SK-N-SH (cell line): ENCODE measurements at regions not wholly inside any gene's neighbourhood (a gene's known extent, or its start where the extent isn't known, plus 50 kb on each side); places are given as distances from the start of the nearest gene placed in this dataset.

Experiments
- CTCF ChIP-seq: fragments of 200-600 bp; sonication (generic); IDR thresholded peaks from 2 replicates; pipeline ENCODE4 v1.6.1; 2017; ENCODE audit warnings: antibody characterized with exemption, mild to moderate bottlenecking, moderate library complexity
- EP300 ChIP-seq, 2 experiments: IDR thresholded peaks; 2 replicates each; pipeline versions ENCODE4 v1.4.0 to v1.6.1; 2012; ENCODE audit warnings: borderline replicate concordance in 1 of 2, low read depth in 1 of 2, low read length in 1 of 2
- GATA2 ChIP-seq: sonication (generic); formaldehyde crosslinking; IDR thresholded peaks from 2 replicates; pipeline ENCODE4 v1.5.0; 2020; ENCODE audit warnings: mild to moderate bottlenecking, missing genetic modification reagents
- TEAD4 ChIP-seq: IDR thresholded peaks from 2 replicates; pipeline ENCODE4 v1.4.0; 2012; ENCODE audit warnings: mild to moderate bottlenecking, borderline replicate concordance; ENCODE audit not compliant: insufficient read depth

GRCh38 chr20:12223057-12223456 lies 305.4 kb downstream of the BTBD3 start:
- TF ChIP-seq TEAD4 (no peak), GATA2 (CRISPR knock-in tag) (no peak), CTCF (no peak), EP300 (IDR thresholded peaks at IDR 0.05; ENCODE audit: borderline replicate concordance in 1 of 2, low read depth in 1 of 2, low read length in 1 of 2) (no peak)
